H9 (cell line): ENCODE measurements at regions not wholly inside any gene's neighbourhood (a gene's known extent, or its start where the extent isn't known, plus 50 kb on each side); places are given as distances from the start of the nearest gene placed in this dataset.

ENCODE experiments used
- DNase-seq: peaks from one replicate; pipeline ENCODE4 v3.0.0-alpha.2; 2017
- H2AFZ ChIP-seq: one replicate; pipeline ENCODE4 v1.6.1; 2013; ENCODE audit warnings: mild to moderate bottlenecking, low read length, control low read depth, moderate library complexity
- H2AK5ac ChIP-seq: 2 replicates; pipeline ENCODE4 v1.6.1; 2013; ENCODE audit warnings: low read length, control low read depth, mixed read lengths; ENCODE audit not compliant: insufficient read length
- H2BK120ac ChIP-seq: one replicate; pipeline ENCODE4 v1.6.1; 2013; ENCODE audit warnings: low read depth, mild to moderate bottlenecking, low read length, control low read depth, inconsistent platforms; ENCODE audit not compliant: poor library complexity, severe bottlenecking
- H2BK12ac ChIP-seq: 2 replicates; pipeline ENCODE4 v1.6.1; 2013; ENCODE audit warnings: low read length, control low read depth, mixed read lengths, low read depth; ENCODE audit not compliant: insufficient read length
- H2BK15ac ChIP-seq: 2 replicates; pipeline ENCODE4 v1.6.1; 2013; ENCODE audit warnings: low read depth, low read length, control low read depth
- H2BK20ac ChIP-seq: one replicate; pipeline ENCODE4 v1.6.1; 2013; ENCODE audit warnings: low read depth, mild to moderate bottlenecking, low read length, control low read depth, inconsistent platforms; ENCODE audit not compliant: poor library complexity, severe bottlenecking
- H2BK5ac ChIP-seq: 2 replicates; pipeline ENCODE4 v1.6.1; 2013; ENCODE audit warnings: low read length, control low read depth, mixed read lengths; ENCODE audit not compliant: insufficient read length
- H3K14ac ChIP-seq: 2 replicates; pipeline ENCODE4 v1.6.1; 2013; ENCODE audit warnings: low read length, control low read depth; ENCODE audit not compliant: insufficient read depth
- H3K18ac ChIP-seq: 2 replicates; pipeline ENCODE4 v1.6.1; 2013; ENCODE audit warnings: low read depth, mild to moderate bottlenecking, mixed read lengths, low read length, control low read depth; ENCODE audit not compliant: insufficient read length
- H3K23ac ChIP-seq: 2 replicates; pipeline ENCODE4 v1.6.1; 2013; ENCODE audit warnings: low read length, control low read depth, mixed read lengths, low read depth; ENCODE audit not compliant: insufficient read length
- H3K23me2 ChIP-seq: 2 replicates; pipeline ENCODE4 v1.6.1; 2013; ENCODE audit warnings: low read depth, mild to moderate bottlenecking, mixed read lengths, low read length, control low read depth; ENCODE audit not compliant: insufficient read length, poor library complexity, severe bottlenecking
- H3K27ac ChIP-seq: 2 replicates; pipeline ENCODE4 v1.5.1; 2013; ENCODE audit warnings: low read length, control low read depth, mixed read lengths, low read depth; ENCODE audit not compliant: insufficient read length
- H3K27me3 ChIP-seq: 2 replicates; pipeline ENCODE4 v1.6.1; 2013; ENCODE audit warnings: low read length, control low read depth, inconsistent platforms; ENCODE audit not compliant: insufficient read depth
- H3K4ac ChIP-seq: 2 replicates; pipeline ENCODE4 v1.6.1; 2013; ENCODE audit warnings: low read depth, mild to moderate bottlenecking, control low read depth, inconsistent platforms, low read length, moderate library complexity
- H3K4me1 ChIP-seq: 2 replicates; pipeline ENCODE4 v1.6.1; 2013; ENCODE audit warnings: low read length, control low read depth, inconsistent platforms; ENCODE audit not compliant: insufficient read depth
- H3K4me2 ChIP-seq: 2 replicates; pipeline ENCODE4 v1.6.1; 2013; ENCODE audit warnings: low read length, control low read depth, mixed read lengths; ENCODE audit not compliant: insufficient read length, insufficient read depth
- H3K56ac ChIP-seq: 2 replicates; pipeline ENCODE4 v1.6.1; 2013; ENCODE audit warnings: low read depth, mild to moderate bottlenecking, mixed read lengths, low read length, control low read depth; ENCODE audit not compliant: insufficient read length
- H3K79me1 ChIP-seq: 2 replicates; pipeline ENCODE4 v1.6.1; 2013; ENCODE audit warnings: low read depth, mild to moderate bottlenecking, moderate library complexity, low read length, control low read depth, inconsistent platforms; ENCODE audit not compliant: insufficient read depth, poor library complexity, severe bottlenecking
- H3K79me2 ChIP-seq: 2 replicates; pipeline ENCODE4 v1.6.1; 2013; ENCODE audit warnings: low read length, control low read depth, inconsistent platforms; ENCODE audit not compliant: insufficient read depth
- H3K9ac ChIP-seq: 2 replicates; pipeline ENCODE4 v1.6.1; 2013; ENCODE audit warnings: low read length, control low read depth, mixed read lengths; ENCODE audit not compliant: insufficient read length; ENCODE audit errors: extremely low read depth
- H3K9me3 ChIP-seq: one replicate; pipeline ENCODE4 v1.6.1; 2013; ENCODE audit warnings: low read depth, low read length, inconsistent platforms; ENCODE audit not compliant: control insufficient read depth
- H3T11ph ChIP-seq: one replicate; pipeline ENCODE4 v1.6.1; 2013; ENCODE audit warnings: mild to moderate bottlenecking, low read length, control low read depth, inconsistent platforms
- H4K20me1 ChIP-seq: one replicate; pipeline ENCODE4 v1.6.1; 2013; ENCODE audit not compliant: control insufficient read depth, insufficient read length, insufficient read depth
- H4K5ac ChIP-seq: 2 replicates; pipeline ENCODE4 v1.6.1; 2013; ENCODE audit warnings: low read depth, mild to moderate bottlenecking, mixed read lengths, low read length, control low read depth; ENCODE audit not compliant: insufficient read length
- H4K8ac ChIP-seq: replicated peaks from 2 replicates; pipeline ENCODE4 v1.6.1; 2013; ENCODE audit warnings: low read length, control low read depth, mixed read lengths, low read depth; ENCODE audit not compliant: insufficient read length
- H4K91ac ChIP-seq: 2 replicates; pipeline ENCODE4 v1.6.1; 2013; ENCODE audit warnings: low read depth, mild to moderate bottlenecking, moderate library complexity, mixed read lengths, low read length, control low read depth; ENCODE audit not compliant: insufficient read length
- H3K27ac Mint-ChIP-seq, 3 experiments: 2 replicates in 2 of 3; 3 replicates in 1 of 3; pipeline ENCODE4 v1.8.0; 2020 to 2021; ENCODE audit warnings: mixed read lengths in 3 of 3, mild to moderate bottlenecking in 1 of 3, moderate library complexity in 1 of 3
- H3K27me3 Mint-ChIP-seq: 2 replicates; pipeline ENCODE4 v1.8.0; 2021; ENCODE audit warnings: low read depth, mild to moderate bottlenecking, moderate library complexity, mixed read lengths
- H3K36me3 Mint-ChIP-seq, 3 experiments: 2 replicates in 2 of 3; 3 replicates in 1 of 3; pipeline ENCODE4 v1.8.0; 2020 to 2021; ENCODE audit warnings: low read depth in 3 of 3, mixed read lengths in 3 of 3; ENCODE audit not compliant: insufficient read depth in 1 of 3
- H3K4me1 Mint-ChIP-seq, 2 experiments: 2 replicates each; pipeline ENCODE4 v1.8.0; 2020; ENCODE audit warnings: mixed read lengths in 2 of 2
- H3K4me3 Mint-ChIP-seq, 2 experiments: 2 replicates in 1 of 2; 3 replicates in 1 of 2; pipeline ENCODE4 v1.8.0; 2020 to 2021; ENCODE audit warnings: mild to moderate bottlenecking in 2 of 2, mixed read lengths in 2 of 2, moderate library complexity in 1 of 2
- H3K9me3 Mint-ChIP-seq, 2 experiments: 2 replicates in 1 of 2; 3 replicates in 1 of 2; pipeline ENCODE4 v1.8.0; 2020; ENCODE audit warnings: mild to moderate bottlenecking in 2 of 2, mixed read lengths in 2 of 2, moderate library complexity in 1 of 2
- WGBS: extraction: QIAGEN DNeasy Blood & Tissue Kit; methylation state at CpG from one replicate; pipeline ENCODE4 v1.1.7; 2013; ENCODE audit warnings: missing lambda C conversion rate, low lambda C conversion rate, mixed read lengths; ENCODE audit not compliant: insufficient read length; ENCODE audit errors: extremely low coverage; 5-methylcytosine and 5-hydroxymethylcytosine counted together
- TF ChIP-seq, protein P1 (sequence below): fragments of 200-600 bp; sonication (generic); conservative IDR thresholded peaks from 3 replicates; pipeline ENCODE4 v1.8.0; 2021; ENCODE audit warnings: antibody characterized with exemption, mild to moderate bottlenecking

DNA sequence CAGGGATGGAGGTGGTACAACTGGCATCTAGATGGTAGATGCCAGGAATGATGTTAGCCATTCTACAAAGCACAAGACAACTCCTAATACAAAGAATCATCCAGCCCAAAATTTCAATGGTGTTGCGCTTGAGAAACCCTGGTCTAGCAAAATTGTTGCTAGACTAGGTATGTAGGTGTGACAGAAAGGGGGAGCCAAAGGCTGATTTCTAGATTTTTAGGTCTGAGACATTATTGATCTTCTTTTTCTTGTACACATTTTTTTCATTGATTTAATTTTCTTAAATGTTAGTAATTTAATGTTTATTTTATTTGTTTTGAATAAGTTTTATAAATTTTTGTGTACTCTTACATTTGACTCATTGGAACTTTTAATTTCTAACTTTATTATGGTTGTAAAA, 216.4 kb downstream of the FSIP2 start:
- Histone ChIP-seq H3K27me3 (no peaks in the 10 kb centered on the region), H3K23me2 (no peaks in the 10 kb centered on the region), H2BK20ac (no peak overlapping the region), H4K91ac (no peak overlapping the region), H3K18ac (no peak overlapping the region), H3K9me3 (no peaks in the 10 kb centered on the region), H4K8ac (no peak overlapping the region), H3K4me1 (no peaks in the 10 kb centered on the region), H3K9ac (no peak overlapping the region), H2BK15ac (no peak overlapping the region), H2AK5ac (no peak overlapping the region), H3K79me1 (no peaks in the 10 kb centered on the region), H3K14ac (no peak overlapping the region), H3K56ac (no peak overlapping the region), H3K23ac (no peak overlapping the region), H2BK5ac (no peak overlapping the region), H4K20me1 (no peaks in the 10 kb centered on the region), H3T11ph (no peak overlapping the region), H3K27ac (no peak overlapping the region), H2AFZ (no peak overlapping the region), H4K5ac (no peak overlapping the region), H3K79me2 (no peaks in the 10 kb centered on the region), H2BK120ac (no peak overlapping the region), H3K4ac (no peak overlapping the region), H2BK12ac (no peak overlapping the region), H3K4me2 (no peak overlapping the region)
- Mint-ChIP-seq H3K27ac (no peak overlapping the region), H3K4me1 (no peaks in the 10 kb centered on the region), H3K27me3 (no peaks in the 10 kb centered on the region), H3K36me3 (peaks cover 0 to 11% (median 0%) of the 10 kb centered on the region in 3 experiments; a peak in 1 of 7 replicates), H3K4me3 (no peak overlapping the region), H3K9me3 (peaks cover 5 to 13% of the 10 kb centered on the region in 2 experiments; a peak in 4 of 5 replicates)
- no peak for DNase-seq
- whole genome bisulfite sequencing = no CpG with 5 or more reads among the region's 1 CpG
- TF ChIP-seq, protein P1, sequence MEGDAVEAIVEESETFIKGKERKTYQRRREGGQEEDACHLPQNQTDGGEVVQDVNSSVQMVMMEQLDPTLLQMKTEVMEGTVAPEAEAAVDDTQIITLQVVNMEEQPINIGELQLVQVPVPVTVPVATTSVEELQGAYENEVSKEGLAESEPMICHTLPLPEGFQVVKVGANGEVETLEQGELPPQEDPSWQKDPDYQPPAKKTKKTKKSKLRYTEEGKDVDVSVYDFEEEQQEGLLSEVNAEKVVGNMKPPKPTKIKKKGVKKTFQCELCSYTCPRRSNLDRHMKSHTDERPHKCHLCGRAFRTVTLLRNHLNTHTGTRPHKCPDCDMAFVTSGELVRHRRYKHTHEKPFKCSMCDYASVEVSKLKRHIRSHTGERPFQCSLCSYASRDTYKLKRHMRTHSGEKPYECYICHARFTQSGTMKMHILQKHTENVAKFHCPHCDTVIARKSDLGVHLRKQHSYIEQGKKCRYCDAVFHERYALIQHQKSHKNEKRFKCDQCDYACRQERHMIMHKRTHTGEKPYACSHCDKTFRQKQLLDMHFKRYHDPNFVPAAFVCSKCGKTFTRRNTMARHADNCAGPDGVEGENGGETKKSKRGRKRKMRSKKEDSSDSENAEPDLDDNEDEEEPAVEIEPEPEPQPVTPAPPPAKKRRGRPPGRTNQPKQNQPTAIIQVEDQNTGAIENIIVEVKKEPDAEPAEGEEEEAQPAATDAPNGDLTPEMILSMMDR = peak; percentile 52; the same call in 2 of the 3 replicates
